Tibial nerve (tissue), 4 donors: ENCODE measurements at regions not wholly inside any gene's neighbourhood (a gene's known extent, or its start where the extent isn't known, plus 50 kb on each side); places are given as distances from the start of the nearest gene placed in this dataset.

Experiments used
- DNase-seq, 2 donors: peaks; one replicate each; pipeline ENCODE4 v3.0.0-alpha.2; 2019; ENCODE audit warnings: low spot score in 2 of 2
- H3K27ac ChIP-seq, 4 donors: fragments of 200-600 bp; sonication (generic) in 3 of 4; one replicate each; pipeline ENCODE4 v1.5.1; 2017 to 2019; ENCODE audit warnings: mild to moderate bottlenecking in 1 of 4
- H3K27me3 ChIP-seq, 2 donors: fragments of 200-600 bp; sonication (generic) in 1 of 2; one replicate each; pipeline versions ENCODE4 v1.5.1 to v1.6.0; 2017 to 2019
- H3K36me3 ChIP-seq, 3 donors: fragments of 200-600 bp; sonication (generic); one replicate each; pipeline ENCODE4 v1.5.1; 2018 to 2019
- H3K4me1 ChIP-seq, 4 donors: fragments of 200-600 bp; sonication (generic) in 3 of 4; one replicate each; pipeline ENCODE4 v1.5.1; 2017 to 2019
- H3K4me3 ChIP-seq, 4 donors: fragments of 200-600 bp; sonication (generic) in 3 of 4; one replicate each; pipeline ENCODE4 v1.5.1; 2017 to 2019; ENCODE audit warnings: mild to moderate bottlenecking in 1 of 4, moderate library complexity in 1 of 4
- H3K9me3 ChIP-seq, 4 donors: fragments of 200-600 bp; sonication (generic) in 3 of 4; one replicate each; pipeline ENCODE4 v1.5.1; 2017 to 2019
- CTCF ChIP-seq, 5 experiments: fragments of 200-600 bp in 3 of 5; fragments of 450-650 bp in 2 of 5; sonication (generic) in 3 of 5; IDR thresholded peaks; one replicate each; pipeline ENCODE4 v1.5.1; 2016 to 2019; ENCODE audit warnings: antibody characterized with exemption in 5 of 5, mild to moderate bottlenecking in 3 of 5, moderate library complexity in 2 of 5
- EP300 ChIP-seq, 2 donors: sonication (generic); formaldehyde crosslinking; IDR thresholded peaks; one replicate each; pipeline ENCODE4 v1.6.1; 2017; ENCODE audit warnings: antibody characterized with exemption in 2 of 2, mild to moderate bottlenecking in 1 of 2
- POLR2A ChIP-seq, 2 donors: fragments of 450-650 bp; IDR thresholded peaks; one replicate each; pipeline ENCODE4 v1.6.1; 2017; ENCODE audit warnings: antibody characterized with exemption in 2 of 2, mild to moderate bottlenecking in 2 of 2, moderate library complexity in 2 of 2
- WGBS, 2 donors: methylation state at CpG; one replicate each; pipeline ENCODE4 v1.1.5; 2018; 5-methylcytosine and 5-hydroxymethylcytosine counted together

GRCh38 chr1:90393025-90393424 is 324.1 kb downstream of the BARHL2 start:
- no peak for TF ChIP-seq POLR2A (IDR thresholded peaks at IDR 0.05)
- no peak for TF ChIP-seq CTCF (IDR thresholded peaks at IDR 0.05)
- TF ChIP-seq EP300 (IDR thresholded peaks at IDR 0.05) = no peak
- Histone ChIP-seq H3K4me1 (peaks cover 0 to 9% (median 2%) of the 10 kb centered on the region in 4 donors), H3K36me3 (no peaks in the 10 kb centered on the region), H3K9me3 (no peaks in the 10 kb centered on the region), H3K27ac (no peak overlapping the region), H3K27me3 (no peaks in the 10 kb centered on the region), H3K4me3 (no peak overlapping the region)
- no peak for DNase-seq

GRCh38 chr1:90391126-90391525 is 326.0 kb downstream of the BARHL2 start:
- TF ChIP-seq POLR2A (IDR thresholded peaks at IDR 0.05) (no peak), EP300 (IDR thresholded peaks at IDR 0.05) (no peak), CTCF (IDR thresholded peaks at IDR 0.05) (no peak)
- WGBS, 2 donors = 32% methylated on average over 1 of the region's 1 CpG
- H3K4me3 ChIP-seq = no peak overlapping the region
- no peak overlapping the region for H3K27ac ChIP-seq
- no peaks in the 10 kb centered on the region for H3K36me3 ChIP-seq
- DNase-seq = no peak
- H3K9me3 ChIP-seq = no peaks in the 10 kb centered on the region
- H3K27me3 ChIP-seq = no peaks in the 10 kb centered on the region
- H3K4me1 ChIP-seq = peaks cover 0 to 25% (median 6%) of the 10 kb centered on the region in 4 donors

GRCh38 chr1:90387805-90388204 is 329.3 kb downstream of the BARHL2 start:
- H3K36me3 ChIP-seq = no peaks in the 10 kb centered on the region
- WGBS, 2 donors = 10 to 24% methylated on average over 6 of the region's 6 CpGs
- H3K9me3 ChIP-seq = no peaks in the 10 kb centered on the region
- no peak for TF ChIP-seq CTCF (IDR thresholded peaks at IDR 0.05)
- peak in 1 of 2 donors; percentile 49 for TF ChIP-seq EP300 (IDR thresholded peaks at IDR 0.05)
- TF ChIP-seq POLR2A (IDR thresholded peaks at IDR 0.05) = no peak
- no peak overlapping the region for H3K4me3 ChIP-seq
- DNase-seq = peak in 1 of 2 donors; percentile 49
- peaks cover 0 to 25% (median 6%) of the 10 kb centered on the region in 4 donors for H3K4me1 ChIP-seq
- no peaks in the 10 kb centered on the region for H3K27me3 ChIP-seq
- peak overlapping the region in 3 of 4 donors; percentile 39 to 88 (median 76) for H3K27ac ChIP-seq

GRCh38 chr1:90386899-90387720 is 330.0 kb downstream of the BARHL2 start:
- peak overlapping the region; percentile 22 to 88 (median 58) for H3K27ac ChIP-seq
- 29 to 34% methylated on average over 3 of the region's 3 CpGs for WGBS, 2 donors
- TF ChIP-seq CTCF (IDR thresholded peaks at IDR 0.05) (no peak), EP300 (IDR thresholded peaks at IDR 0.05) (no peak), POLR2A (IDR thresholded peaks at IDR 0.05) (no peak)

GRCh38 chr1:90384193-90384592 is 332.9 kb downstream of the BARHL2 start:
- Histone ChIP-seq H3K36me3 (no peaks in the 10 kb centered on the region), H3K4me1 (peaks cover 0 to 25% (median 6%) of the 10 kb centered on the region in 4 donors), H3K9me3 (no peaks in the 10 kb centered on the region), H3K4me3 (no peak overlapping the region), H3K27ac (no peak overlapping the region), H3K27me3 (no peaks in the 10 kb centered on the region)
- no peak for DNase-seq
- WGBS, 2 donors = 79 to 83% methylated on average over 6 of the region's 6 CpGs
- TF ChIP-seq CTCF (IDR thresholded peaks at IDR 0.05) (no peak), EP300 (IDR thresholded peaks at IDR 0.05) (no peak), POLR2A (IDR thresholded peaks at IDR 0.05) (no peak)

More at GRCh38 chr1:90386899-90387720, 330.0 kb downstream of the BARHL2 start:
- peaks cover 0 to 25% (median 6%) of the 10 kb centered on the region in 4 donors for H3K4me1 ChIP-seq
- H3K4me3 ChIP-seq = no peak overlapping the region
- DNase-seq = no peak
- no peaks in the 10 kb centered on the region for H3K27me3 ChIP-seq
- no peaks in the 10 kb centered on the region for H3K9me3 ChIP-seq
- no peaks in the 10 kb centered on the region for H3K36me3 ChIP-seq
